Neural cell (in vitro differentiated cells): ENCODE measurements at regions not wholly inside any gene's neighbourhood (a gene's known extent, or its start where the extent isn't known, plus 50 kb on each side); places are given as distances from the start of the nearest gene placed in this dataset.

Experiments
- EP300 ChIP-seq: fragments of 450-650 bp; conservative IDR thresholded peaks from 2 replicates; pipeline ENCODE4 v1.6.1; 2014; ENCODE audit warnings: antibody characterized with exemption, mild to moderate bottlenecking, moderate library complexity; ENCODE audit not compliant: poor library complexity, severe bottlenecking
- EZH2 ChIP-seq: fragments of 200-600, 300-800 bp; shearing (Covaris generic), sonication (generic); IDR thresholded peaks from 2 replicates; pipeline ENCODE4 v1.6.1; 2014; ENCODE audit warnings: antibody characterized with exemption, low read length, borderline replicate concordance, mild to moderate bottlenecking; ENCODE audit not compliant: insufficient read depth, poor library complexity, severe bottlenecking
- POLR2AphosphoS5 ChIP-seq: IDR thresholded peaks from 2 replicates; pipeline ENCODE4 v1.6.1; 2012
- RAD21 ChIP-seq: fragments of 450-650 bp; conservative IDR thresholded peaks from 2 replicates; pipeline ENCODE4 v1.6.1; 2014; ENCODE audit warnings: antibody characterized with exemption, mild to moderate bottlenecking, moderate library complexity
- TF ChIP-seq, protein P1 (sequence below): fragments of 450-650 bp; IDR thresholded peaks from 2 replicates; pipeline ENCODE4 v1.5.1; 2014; ENCODE audit warnings: antibody characterized with exemption, mild to moderate bottlenecking, moderate library complexity; ENCODE audit not compliant: poor library complexity, severe bottlenecking
- TF ChIP-seq, protein P2 (sequence below): IDR thresholded peaks from 2 replicates; pipeline ENCODE4 v1.6.1; 2012; ENCODE audit warnings: borderline replicate concordance

DNA sequence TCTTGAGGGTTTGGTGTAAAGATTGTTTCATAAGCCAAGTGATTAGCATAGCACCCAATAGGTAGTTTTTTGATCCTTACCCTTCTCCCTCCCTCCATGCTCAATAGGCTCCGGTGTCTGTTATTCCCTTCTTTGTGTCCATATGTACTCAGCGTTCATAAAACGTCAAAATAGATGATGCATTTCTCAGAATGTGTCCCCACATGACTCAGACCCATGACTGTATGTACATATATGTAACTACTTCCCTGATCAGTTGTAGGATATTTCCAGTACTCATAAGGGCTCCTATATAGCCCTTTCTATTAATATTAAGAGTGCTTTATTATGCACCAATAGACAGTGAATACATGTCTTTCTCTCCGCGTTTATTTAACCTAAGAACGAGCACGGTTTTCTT lies 466.9 kb downstream of the KIF20B start:
- TF ChIP-seq, protein P1, sequence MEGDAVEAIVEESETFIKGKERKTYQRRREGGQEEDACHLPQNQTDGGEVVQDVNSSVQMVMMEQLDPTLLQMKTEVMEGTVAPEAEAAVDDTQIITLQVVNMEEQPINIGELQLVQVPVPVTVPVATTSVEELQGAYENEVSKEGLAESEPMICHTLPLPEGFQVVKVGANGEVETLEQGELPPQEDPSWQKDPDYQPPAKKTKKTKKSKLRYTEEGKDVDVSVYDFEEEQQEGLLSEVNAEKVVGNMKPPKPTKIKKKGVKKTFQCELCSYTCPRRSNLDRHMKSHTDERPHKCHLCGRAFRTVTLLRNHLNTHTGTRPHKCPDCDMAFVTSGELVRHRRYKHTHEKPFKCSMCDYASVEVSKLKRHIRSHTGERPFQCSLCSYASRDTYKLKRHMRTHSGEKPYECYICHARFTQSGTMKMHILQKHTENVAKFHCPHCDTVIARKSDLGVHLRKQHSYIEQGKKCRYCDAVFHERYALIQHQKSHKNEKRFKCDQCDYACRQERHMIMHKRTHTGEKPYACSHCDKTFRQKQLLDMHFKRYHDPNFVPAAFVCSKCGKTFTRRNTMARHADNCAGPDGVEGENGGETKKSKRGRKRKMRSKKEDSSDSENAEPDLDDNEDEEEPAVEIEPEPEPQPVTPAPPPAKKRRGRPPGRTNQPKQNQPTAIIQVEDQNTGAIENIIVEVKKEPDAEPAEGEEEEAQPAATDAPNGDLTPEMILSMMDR: no peak
- TF ChIP-seq EP300 (no peak), EZH2 (no peak), POLR2AphosphoS5 (no peak), RAD21 (no peak)
- TF ChIP-seq, protein P2, sequence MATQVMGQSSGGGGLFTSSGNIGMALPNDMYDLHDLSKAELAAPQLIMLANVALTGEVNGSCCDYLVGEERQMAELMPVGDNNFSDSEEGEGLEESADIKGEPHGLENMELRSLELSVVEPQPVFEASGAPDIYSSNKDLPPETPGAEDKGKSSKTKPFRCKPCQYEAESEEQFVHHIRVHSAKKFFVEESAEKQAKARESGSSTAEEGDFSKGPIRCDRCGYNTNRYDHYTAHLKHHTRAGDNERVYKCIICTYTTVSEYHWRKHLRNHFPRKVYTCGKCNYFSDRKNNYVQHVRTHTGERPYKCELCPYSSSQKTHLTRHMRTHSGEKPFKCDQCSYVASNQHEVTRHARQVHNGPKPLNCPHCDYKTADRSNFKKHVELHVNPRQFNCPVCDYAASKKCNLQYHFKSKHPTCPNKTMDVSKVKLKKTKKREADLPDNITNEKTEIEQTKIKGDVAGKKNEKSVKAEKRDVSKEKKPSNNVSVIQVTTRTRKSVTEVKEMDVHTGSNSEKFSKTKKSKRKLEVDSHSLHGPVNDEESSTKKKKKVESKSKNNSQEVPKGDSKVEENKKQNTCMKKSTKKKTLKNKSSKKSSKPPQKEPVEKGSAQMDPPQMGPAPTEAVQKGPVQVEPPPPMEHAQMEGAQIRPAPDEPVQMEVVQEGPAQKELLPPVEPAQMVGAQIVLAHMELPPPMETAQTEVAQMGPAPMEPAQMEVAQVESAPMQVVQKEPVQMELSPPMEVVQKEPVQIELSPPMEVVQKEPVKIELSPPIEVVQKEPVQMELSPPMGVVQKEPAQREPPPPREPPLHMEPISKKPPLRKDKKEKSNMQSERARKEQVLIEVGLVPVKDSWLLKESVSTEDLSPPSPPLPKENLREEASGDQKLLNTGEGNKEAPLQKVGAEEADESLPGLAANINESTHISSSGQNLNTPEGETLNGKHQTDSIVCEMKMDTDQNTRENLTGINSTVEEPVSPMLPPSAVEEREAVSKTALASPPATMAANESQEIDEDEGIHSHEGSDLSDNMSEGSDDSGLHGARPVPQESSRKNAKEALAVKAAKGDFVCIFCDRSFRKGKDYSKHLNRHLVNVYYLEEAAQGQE: no peak
